ENCODE measurements at regions not wholly inside any gene's neighbourhood (a gene's known extent, or its start where the extent isn't known, plus 50 kb on each side); places are given as distances from the start of the nearest gene placed in this dataset.

DNA sequence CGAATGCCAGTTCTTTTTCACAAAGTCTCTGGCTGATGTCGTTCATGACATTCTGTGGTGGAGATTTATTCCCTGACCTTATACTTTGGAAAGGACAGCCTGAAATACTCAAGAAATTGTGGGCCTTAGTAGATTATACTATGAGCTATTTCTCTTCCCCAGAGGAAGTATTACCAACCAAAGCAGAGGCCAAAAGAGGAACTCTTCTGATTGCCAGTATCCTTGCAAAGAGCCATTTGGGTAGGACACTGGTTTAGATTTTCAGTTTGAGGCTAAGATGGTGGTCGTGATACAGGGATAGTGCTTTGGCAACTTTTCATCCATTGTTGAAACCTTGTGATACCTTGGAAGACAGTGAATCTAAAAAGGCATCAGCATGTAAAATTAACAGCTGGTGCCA is 327.3 kb downstream of the HACE1 start (continued):
- no peak for TF ChIP-seq CXXC5 (CRISPR knock-in tag; IDR thresholded peaks at IDR 0.05)
- no peak for TF ChIP-seq PPARD (CRISPR knock-in tag; IDR thresholded peaks at IDR 0.05)
- no peak for TF ChIP-seq ETV6 (IDR thresholded peaks at IDR 0.05; ENCODE audit: borderline replicate concordance in 1 of 2, low read depth in 2 of 2, low read length in 1 of 2)
- TF ChIP-seq ETV6 (CRISPR knock-in tag; IDR thresholded peaks at IDR 0.05; ENCODE audit: borderline replicate concordance) = no peak
- no peak for TF ChIP-seq NFYB (IDR thresholded peaks at IDR 0.05; ENCODE audit: extremely low read depth, insufficient read length)
- no peak for TF ChIP-seq FOXJ3 (CRISPR knock-in tag; IDR thresholded peaks at IDR 0.05)
- TF ChIP-seq GABPB2 (CRISPR knock-in tag; conservative IDR thresholded peaks at IDR 0.05) = no peak

GRCh38 chr6:104531646-104532045 is 328.1 kb downstream of the HACE1 start:
- no peak overlapping the region for H3K9ac ChIP-seq (ENCODE audit: insufficient read depth in 1 of 2, low read depth in 2 of 2, low read length in 2 of 2)

More at GRCh38 chr6:104531646-104532045, 328.1 kb downstream of the HACE1 start:
- Histone ChIP-seq H3K27ac (ENCODE audit: extremely low read depth, low read depth, low read length) (no peak overlapping the region), H3K4me1 (replicated peaks in 1 of 2; ENCODE audit: control insufficient read depth in 2 of 2, insufficient read depth in 2 of 2, low read length in 2 of 2) (no peaks in the 10 kb centered on the region), H3K4me3 (no peak overlapping the region), H3K79me2 (ENCODE audit: control insufficient read depth, insufficient read depth, low read length) (no peaks in the 10 kb centered on the region), H3K27me3 (ENCODE audit: control insufficient read depth in 2 of 2, insufficient read depth in 2 of 2, low read length in 2 of 2) (no peaks in the 10 kb centered on the region; a peak in 1 of 5 replicates), H3K4me2 (ENCODE audit: insufficient read depth, low read length) (no peak overlapping the region), H2AFZ (ENCODE audit: low read depth, low read length) (no peak overlapping the region), H3K9me1 (ENCODE audit: control insufficient read depth, insufficient read depth, low read length) (no peaks in the 10 kb centered on the region), H3K9me3 (replicated peaks; ENCODE audit: control insufficient read depth, insufficient read depth, low read depth, low read length) (no peaks in the 10 kb centered on the region), H4K20me1 (replicated peaks; ENCODE audit: control insufficient read depth, insufficient read depth, low read length) (no peaks in the 10 kb centered on the region; the same call in 1 of the 2 replicates), H3K36me3 (ENCODE audit: control insufficient read depth, insufficient read depth, low read length) (no peaks in the 10 kb centered on the region)
- DNase-seq (ENCODE audit: extremely low read depth in 1 of 4, low spot score in 3 of 4) = no peak
- FAIRE-seq = no peak
- no peak for ATAC-seq
- BruUV-seq (replicated peaks) = no TSS peak
- 0% methylated on average over 1 of the region's 1 CpG for WGBS (ENCODE audit: insufficient coverage, low coverage, missing lambda C conversion rate)
- intact Hi-C loops (cut with micrococcal nuclease) (no loop called here), in situ Hi-C loops (cut with MboI) (no loop called here)
- ChIA-PET CTCF (ENCODE audit: low intra/inter-chr PET ratio) (no interaction called here), POLR2A (no interaction called here)
- no peak for TF ChIP-seq TRIM28 (IDR thresholded peaks at IDR 0.05)
- no peak for TF ChIP-seq RBFOX2 (IDR thresholded peaks at IDR 0.05; ENCODE audit: low read depth, low read length)
